HPDE6-E6E7 (cell line): ENCODE measurements at regions not wholly inside any gene's neighbourhood (a gene's known extent, or its start where the extent isn't known, plus 50 kb on each side); places are given as distances from the start of the nearest gene placed in this dataset.

Experiments
- DNase-seq: peaks from one replicate; pipeline ENCODE4 v3.0.0; 2011; ENCODE audit warnings: missing footprints; ENCODE audit errors: extremely low spot score

DNA sequence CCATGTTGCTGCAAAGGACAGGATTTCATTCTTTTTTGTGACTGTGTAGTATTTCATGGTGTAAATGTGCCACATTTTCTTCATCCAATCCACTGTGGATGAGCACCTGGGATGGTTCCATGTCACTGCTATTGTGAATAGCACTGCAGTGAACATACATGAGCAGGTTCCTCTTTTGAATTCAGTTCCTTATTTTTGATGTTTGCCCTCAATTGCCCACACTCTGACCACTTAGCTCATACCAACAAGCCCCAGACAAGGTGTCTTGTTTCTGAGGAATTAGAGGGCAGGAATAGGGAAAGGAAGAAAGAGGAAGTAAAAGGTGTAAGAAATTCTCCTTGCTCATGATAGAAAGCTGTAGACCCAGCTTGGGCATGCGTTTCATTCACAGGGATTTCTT, 244.2 kb upstream of the ZNF507 start:
- DNase-seq, result no peak

DNA sequence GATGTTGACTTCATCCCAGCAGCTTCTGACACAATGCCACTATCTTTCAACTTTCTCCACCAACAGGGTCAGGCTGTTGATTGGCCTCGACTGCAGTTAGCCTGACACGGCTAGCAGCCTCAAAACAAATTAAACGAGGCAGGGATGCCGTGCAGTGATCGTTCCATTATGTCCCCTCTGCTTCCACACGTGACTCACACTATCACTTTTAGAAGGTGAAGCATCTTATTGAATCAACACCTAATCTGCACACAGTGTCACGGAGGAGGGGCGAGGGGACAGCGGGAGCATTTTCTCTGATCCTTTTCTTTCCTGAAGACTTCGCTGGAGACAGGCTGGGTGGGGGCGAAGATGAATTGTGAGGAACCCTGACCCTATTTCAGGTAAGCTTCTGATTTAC, 241.9 kb upstream of the ZNF507 start:
- no peak for DNase-seq

DNA sequence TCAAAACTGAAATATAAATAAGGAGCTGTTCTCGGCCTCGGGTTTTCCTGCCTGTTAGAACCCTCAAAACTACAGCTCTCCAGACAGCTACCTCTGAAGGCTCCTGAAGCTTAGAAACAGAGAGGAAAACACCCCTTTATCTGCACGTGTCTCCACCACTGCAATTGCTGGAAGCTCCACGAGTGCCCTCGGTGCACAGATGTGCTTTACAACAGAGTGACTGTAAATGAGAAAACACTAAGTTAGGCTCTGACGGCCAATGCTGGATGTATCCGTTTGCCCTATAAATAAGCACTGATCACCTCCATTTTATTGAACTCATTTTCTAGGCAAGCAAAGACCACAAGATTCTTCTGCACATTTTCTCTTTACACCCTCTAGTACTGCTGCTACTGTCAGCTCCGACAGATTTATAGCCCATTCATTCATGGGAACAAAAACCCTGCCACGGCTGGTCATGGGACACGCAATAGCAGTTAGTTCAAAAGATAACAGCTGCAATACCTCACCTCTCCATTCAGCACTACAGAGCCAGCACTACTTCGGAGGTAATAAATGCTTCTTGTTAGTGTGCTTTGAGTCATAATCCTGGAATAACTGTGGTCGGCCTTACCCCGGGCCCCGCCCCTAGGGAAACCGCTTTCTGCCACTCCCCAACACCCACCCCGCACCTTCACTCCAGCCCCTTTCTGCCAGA, 241.1 kb upstream of the ZNF507 start:
- DNase-seq, result no peak

DNA sequence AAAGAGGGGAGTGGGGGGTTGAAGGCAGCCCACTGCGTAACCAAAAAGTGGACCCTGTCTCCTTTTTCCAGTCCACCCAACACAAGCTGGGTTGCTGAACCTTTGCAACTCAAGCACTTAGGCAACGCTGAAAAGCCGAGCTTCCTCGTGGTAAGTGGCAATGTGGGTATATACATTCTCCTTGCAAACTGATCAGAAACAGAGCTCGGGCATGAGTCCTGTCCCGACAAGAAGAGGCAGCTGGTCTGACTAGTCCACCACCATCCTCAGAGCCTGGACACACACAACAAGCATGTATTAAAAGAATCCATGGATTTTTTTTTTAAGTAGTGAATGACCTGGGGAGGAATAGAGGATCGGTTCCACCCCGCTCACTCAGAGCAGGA, 240.6 kb upstream of the ZNF507 start:
- no peak for DNase-seq

DNA sequence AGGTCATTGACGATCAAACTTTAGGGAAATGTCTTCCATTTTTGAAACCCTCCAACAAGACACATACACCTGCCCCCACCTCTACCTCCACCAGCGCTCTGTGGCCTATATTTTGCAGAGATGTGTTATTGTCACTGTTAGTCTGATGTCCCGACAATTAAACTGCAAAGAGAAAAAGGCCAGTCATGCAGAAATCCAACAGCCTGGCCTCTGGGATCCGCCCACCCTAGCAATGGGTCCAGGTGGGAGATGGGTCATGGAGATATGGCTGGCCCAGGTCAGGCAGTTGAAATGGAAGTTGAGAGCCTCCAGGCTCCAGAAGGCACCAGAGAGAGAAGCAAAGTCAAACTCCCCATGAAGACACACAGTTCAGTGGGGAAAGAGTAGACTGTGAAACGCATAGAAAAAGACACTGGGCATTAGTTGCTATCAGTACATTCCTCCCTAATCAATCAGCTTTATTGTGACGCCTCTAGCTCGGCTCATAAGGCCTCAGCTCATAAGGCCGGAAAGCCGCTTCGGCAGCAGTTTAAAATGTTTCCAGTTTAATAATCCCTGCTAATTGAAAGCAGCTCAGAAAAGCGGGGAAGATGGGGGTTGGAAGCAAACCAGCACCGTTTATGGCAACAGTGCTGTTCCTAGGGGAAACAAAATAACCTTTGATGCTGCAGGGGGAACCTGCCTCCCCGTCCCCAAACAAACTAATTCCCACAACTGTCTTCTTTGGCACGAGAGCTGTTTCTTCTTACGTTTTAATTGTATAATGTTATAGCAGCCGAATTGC, 239.7 kb upstream of the ZNF507 start:
- no peak for DNase-seq

DNA sequence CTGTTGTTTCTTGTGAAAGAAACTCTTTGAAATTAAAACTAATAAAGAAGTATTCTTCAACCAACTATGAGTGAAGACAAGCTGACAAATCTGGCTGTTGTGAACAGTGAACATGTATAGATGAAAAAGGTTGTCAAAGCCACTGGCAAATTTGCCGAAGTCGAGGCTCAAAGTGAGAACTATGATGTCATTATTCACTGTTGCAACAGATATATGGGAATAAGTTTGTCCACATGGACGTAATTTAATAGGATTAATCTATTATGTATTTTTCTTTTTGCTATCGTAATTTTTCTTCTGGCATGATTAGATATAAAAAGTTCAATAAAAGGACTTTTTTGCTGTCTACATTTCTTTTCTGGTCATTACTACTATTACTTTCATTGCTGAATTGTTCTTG, 223.2 kb upstream of the ZNF507 start:
- no peak for DNase-seq

DNA sequence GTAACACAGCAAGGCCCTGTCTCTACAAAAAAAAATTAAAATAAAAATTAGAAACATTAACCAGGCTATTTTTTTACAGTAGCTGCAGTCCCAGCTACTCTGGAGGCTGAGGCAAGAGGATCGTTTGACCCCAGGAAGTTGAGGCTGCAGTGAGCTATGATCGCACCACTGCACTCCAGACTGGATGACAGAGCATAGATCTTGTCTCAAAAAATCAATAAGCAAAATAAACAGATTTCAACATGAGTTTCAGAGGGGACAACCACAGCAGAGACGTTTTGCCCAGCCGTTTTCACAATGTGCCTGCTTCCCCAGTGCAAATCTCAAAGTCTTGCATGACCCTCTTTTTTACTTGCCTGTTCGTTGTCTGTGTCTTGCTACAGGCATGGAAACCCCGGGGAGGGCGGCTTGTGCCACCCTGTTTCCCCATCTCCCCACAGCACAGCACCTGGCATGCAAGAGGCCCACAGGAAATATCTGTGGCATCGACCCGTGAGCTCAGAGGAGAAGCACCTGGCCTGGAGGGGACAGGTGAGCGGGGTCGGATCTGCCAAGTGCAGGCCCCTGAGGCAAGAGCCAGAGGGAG, 222.0 kb upstream of the ZNF507 start:
- DNase-seq, result no peak

DNA sequence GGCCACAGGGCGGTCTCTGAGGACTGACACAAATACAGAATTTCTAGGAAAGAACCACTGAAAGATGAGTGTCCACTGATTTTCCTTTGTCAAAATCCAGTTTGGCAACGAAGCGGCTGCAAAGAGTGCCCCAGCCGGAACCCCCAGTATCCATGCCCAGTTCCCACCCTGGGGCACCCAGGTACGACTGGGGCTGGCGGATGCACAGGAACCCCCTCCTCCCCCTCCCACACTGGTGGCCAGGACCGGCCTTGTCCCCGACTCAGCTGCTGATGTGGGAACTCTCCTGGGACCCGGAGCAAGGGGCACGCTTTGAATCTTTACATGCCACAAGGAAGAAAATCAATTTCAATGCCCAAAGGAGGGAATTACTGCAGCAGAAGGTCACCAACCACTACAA, 220.8 kb upstream of the ZNF507 start:
- no peak for DNase-seq

DNA sequence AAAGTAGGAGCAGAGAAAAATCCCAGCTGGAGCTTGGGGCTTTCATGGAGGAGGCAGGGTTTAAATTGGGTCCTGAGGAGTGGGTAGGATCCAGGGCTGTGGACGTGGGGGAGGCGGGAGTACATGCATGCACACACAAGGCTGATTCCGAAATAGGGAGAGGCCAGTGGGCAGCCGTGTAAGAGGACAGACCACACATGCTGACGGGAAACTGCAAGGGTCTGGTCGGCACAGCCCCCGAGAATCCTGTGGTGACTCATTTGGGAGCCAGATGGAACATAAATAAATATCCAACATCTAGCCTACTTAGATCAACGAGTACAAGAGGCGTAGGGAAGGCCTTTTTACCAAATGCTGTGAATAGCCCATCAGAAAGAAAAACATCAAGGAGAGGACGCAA, 216.3 kb upstream of the ZNF507 start:
- no peak for DNase-seq

DNA sequence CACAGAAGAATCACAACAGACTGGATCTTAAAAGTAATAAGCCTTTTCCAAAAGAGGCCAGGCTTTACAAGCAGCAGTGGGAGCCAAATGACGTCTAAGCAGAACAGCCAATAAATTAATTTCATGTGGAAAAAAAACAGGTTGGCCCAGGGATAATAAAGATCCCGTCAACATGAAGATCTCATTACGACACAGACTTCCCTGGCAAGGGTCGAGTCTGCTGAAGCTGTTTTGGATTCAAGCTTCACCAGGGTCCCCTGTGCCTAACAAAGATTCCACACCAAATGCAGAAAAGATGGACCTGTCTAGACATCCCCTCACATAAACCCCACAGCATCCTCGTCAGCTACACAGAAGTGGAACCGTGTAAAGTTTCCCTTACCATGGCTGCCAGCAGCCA, 215.1 kb upstream of the ZNF507 start:
- no peak for DNase-seq

DNA sequence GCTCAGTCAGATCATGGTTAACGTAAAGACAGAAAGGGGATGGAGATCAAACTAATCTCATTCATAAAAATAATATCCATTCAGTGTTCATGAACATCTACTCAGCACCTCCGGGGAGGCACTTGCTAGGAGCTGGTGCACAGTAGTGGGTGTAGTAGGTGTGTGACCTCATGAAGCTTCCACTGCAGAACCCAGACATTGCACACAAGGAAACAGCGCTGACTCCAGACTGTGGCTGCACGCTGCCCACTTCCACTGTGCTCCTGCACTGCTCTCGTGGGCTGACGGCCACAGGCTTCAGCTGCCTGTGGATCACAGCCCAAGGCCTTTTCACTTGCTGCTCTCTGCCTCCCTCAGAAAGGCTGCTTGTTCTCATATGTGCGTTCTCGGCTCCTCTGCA, 214.4 kb upstream of the ZNF507 start:
- DNase-seq, result no peak

DNA sequence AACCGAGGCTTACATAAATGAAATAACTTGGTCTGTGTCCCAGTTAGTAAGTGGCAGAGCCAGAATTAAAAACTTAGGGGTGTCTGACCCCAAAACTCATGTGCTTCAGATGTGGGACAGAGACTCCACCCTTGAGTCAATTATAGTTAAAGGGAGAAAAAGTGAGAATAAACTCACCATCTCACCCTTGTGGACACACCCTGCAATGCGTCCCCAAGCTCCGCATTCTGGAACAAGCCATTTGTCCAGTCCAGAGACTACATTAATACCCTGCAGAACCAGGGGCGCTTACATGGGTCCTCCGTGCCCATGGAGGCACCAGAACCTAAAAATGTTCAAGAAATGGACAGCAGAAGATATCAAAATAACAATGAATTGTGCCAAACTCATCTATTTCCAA, 207.0 kb upstream of the ZNF507 start:
- DNase-seq, result no peak

DNA sequence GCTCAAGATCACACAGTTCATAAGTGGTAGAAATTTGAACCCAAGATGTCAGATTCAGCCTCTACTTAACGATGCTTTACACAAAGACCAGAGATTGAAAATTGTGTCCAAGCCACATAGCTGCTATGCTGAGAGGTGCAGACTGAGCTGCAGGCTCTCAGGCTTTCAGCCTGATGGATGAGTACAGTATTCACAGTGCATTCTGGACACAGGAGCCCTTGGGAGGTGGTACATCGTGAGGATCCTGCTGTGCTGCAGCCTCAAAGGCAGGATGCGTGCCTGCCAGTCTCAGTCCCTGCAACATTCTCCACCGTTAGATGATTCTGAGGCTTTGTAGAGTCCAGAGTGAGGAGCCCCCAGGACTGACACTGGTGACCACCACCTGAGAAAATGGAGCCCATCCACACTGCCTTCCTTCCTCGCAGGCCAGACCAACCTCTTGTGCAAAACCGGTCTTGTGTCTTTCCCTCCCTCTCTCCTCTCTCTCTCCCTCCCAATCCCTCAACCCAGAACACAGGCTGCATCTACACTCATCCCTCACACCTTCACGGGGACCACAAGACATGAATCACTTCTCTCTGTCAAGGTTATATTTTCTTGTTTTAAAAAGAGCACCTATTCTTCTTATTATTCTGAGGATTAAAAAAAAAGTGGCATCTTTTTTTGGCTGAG, 203.4 kb upstream of the ZNF507 start:
- no peak for DNase-seq

DNA sequence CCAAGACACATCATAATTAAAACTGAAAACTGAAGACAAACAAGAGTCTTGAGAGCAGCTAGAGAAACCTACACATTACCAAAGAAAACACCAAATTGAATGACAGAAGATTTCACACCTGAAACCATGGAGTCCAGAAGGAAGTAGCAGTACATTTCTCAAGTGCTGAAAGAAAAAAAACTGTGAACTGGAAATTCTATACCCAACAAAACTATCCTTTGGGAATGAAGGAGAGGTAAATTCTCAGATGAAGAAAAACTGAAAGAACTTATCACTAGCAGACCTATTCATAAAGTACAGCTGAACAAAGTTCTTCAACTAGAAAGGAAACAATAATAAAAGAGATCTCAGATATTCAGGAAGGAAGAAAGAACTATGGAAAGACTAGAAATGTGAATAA, 198.7 kb upstream of the ZNF507 start:
- DNase-seq, result no peak

DNA sequence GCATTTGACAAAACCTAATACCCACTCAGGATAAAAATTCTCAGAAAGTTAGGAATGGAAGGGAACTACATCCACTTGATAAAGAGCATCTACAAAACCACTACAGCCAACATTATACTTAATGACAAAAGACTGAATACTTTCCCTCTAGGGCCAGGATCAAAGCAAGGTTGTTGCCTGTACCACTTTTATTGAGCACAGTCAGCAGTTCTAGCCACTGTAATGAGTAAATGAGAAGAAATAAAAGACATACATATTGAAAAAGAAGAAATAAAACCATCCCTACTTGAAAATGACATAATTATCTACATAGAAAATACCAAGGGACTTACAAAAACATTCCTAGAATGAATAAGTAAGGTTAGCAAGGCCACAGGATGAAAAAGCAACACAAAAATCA, 194.8 kb upstream of the ZNF507 start:
- no peak for DNase-seq

DNA sequence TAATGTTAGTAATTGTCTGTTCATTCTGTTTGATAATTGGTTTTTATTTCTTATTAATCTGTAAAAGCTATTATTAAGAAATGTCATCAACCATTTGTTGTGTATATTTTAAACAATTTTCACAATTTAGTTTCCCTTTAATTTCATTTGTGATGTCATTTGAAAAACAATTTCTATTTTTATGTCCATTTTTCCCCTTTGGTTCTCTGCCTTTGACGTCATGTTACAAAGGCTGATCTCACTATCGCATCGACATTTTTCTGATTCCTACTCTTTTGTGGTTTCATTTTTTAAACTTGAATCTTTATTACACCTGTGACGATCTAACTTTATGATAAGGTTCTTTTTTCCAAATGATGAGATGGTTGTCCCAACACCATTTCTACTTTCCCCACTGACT, 191.0 kb upstream of the ZNF507 start:
- DNase-seq, result no peak

DNA sequence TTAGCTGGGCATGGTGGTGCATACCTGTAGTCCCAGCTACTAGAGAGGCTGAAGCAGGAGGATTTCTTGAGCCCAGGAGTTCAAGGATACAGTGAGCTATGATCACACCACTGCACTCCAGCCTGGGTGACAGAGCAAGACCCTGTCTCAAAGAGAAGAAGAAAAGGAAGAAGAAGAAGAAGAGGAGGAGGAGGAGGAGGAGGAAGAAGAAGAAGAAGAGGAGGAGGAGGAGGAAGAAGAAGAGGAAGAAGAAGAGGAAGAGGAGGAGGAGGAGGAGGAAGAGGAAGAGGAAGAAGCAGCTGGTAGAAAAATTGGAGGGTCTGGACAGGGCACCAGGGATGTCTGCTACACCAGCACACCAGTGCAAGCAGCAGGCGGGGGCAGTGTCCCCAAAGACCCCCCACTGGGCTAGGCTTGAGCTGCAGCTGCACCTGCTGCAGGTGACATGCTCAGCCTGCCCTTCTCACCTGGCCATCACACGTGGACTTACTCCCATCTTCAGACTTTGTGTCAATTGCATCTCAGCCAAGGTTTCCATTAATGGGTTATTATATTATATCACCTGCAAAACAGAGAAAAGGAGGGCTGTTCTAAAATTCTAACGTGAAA, 180.9 kb upstream of the ZNF507 start:
- DNase-seq, result no peak

DNA sequence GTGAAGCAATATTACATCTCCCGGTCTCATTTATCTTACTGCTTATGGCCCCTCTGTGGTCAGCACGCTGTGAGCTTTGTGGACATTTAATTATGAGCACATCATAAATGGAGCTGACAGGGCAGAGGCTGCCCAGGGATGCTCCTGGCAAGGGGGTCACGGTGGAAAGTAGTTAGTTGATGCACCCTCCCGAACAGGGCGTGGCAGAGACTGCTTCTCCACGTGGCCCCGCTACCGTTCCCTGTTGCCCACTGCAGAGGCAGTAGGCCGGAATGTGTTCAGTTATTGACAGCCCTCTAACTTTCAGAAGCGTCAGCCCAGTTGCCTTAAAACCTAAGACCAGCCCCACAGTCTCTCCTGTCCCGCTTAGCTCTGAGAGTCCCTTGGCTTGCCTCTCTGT, 180.3 kb upstream of the ZNF507 start:
- DNase-seq, result no peak

DNA sequence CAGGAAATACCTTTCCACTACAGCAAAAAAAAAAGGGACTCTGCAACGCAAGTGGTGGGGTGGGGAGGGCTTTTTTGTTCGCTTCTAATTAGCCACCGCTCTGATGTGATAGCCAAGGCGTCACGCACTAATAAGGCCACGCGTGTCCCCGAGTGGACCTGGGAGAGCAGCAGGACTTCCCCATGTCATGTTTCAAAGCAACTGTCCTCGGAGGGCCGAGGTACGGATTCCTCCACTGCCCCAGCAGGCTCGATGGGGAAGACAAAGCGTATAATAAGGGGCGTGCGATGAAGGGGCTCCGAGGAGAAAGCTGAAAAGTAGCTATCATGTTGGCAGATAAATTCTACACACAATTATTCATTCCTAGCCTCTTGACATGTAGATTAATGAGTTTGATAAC, 179.7 kb upstream of the ZNF507 start:
- no peak for DNase-seq

DNA sequence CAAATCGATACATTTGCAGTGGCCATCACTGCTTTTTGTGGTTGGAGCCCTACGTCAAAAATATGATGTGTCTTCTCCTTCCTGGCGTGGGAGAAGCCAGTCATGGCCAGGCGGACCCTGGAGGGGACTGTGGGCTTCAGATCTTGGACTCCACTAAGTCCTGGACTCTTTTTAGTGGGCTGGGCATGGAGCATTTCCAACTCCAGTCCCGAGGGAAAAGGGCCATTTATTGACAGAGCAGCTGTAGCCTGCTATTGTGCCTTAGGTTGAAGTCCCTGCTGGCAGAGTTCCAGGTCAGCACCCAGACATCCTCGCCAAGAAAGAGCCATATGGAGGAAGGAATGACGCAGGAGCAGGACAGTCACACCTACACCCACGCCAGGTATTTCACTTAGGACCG, 179.2 kb upstream of the ZNF507 start:
- no peak for DNase-seq

DNA sequence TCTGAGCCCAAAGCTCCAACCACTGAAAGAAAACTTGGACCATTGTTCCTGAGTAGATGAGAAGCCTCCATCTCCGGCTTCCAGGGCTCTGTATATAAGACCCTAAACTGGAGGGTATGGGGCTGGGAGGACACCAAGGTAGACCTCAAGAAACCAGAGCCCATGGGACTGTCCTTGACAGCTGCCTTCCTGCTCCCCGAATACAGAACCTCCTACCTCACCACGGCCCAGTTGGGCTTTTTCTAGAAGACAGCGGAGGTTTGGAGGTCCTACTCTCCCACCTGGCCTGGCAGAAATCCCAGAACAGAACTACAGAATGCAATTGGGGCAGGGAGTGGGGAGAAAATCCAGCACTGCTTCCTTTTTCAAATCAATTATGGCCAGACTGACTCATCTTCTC, 177.3 kb upstream of the ZNF507 start:
- no peak for DNase-seq

DNA sequence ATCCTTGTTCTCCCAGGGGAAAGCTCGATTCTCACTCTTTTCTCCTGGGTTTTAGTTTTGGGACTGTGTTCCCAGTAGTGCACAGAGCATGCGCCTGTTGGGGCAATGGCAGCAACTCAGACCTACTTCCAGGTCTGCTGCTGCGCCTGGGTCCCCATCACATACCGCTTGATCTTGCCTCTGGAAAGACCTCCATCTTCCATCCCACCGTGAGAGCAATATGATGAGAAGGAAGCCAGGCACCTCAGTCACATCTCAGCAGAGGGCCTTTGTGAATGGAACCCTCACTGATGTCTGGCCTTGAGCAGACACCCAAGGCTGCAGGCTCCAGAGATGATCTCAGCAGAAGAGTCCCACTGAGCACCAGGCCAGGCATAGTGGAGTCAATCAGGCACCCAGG, 176.8 kb upstream of the ZNF507 start:
- no peak for DNase-seq
